NCI-H1930 (cell line): ENCODE measurements at regions not wholly inside any gene's neighbourhood (a gene's known extent, or its start where the extent isn't known, plus 50 kb on each side); places are given as distances from the start of the nearest gene placed in this dataset.
"Not testable (repeated sequence)": the region's sequence is repeated elsewhere in the genome, so short reads cannot be mapped to it uniquely, and the experiment has no call there.

Experiments
- DNase-seq, 2 experiments: peaks; one replicate each; lab custom pipeline; 2025; lab: John Stamatoyannopoulos, UW

DNA sequence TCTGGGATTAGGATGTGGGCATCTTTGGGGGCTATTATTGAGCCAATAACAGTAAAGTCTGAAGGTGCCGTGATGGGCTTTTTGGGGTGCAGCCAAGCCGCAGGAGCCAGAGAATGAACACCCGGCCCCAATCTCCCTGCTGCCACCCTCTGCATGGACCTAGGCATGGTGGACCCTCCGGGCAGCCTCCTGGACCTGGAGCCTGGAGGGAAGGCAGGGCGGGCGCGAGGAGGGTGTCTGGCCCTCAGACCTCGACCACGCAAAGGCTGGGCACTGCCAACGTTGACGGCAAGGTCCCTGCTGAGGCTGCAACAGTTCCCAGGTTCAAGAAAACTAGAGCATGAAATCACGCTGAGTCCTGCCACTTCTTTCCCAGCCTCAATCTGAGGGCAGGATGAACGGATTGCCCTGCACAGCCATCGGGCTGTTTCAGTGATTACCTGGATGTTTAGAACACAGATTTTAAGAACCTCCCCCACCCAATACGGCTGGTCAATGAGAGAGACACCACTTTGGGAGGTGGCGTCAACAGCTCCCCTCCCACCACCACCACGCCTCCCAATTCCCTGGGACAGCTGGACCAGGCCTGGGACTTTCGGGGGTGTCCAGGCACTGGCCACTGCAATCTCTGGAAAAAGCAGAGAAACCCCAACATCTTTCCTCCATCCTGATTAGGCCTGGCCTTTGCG lies 147.4 kb downstream of the NPIPB11 start:
- not testable (repeated sequence) for DNase-seq

DNA sequence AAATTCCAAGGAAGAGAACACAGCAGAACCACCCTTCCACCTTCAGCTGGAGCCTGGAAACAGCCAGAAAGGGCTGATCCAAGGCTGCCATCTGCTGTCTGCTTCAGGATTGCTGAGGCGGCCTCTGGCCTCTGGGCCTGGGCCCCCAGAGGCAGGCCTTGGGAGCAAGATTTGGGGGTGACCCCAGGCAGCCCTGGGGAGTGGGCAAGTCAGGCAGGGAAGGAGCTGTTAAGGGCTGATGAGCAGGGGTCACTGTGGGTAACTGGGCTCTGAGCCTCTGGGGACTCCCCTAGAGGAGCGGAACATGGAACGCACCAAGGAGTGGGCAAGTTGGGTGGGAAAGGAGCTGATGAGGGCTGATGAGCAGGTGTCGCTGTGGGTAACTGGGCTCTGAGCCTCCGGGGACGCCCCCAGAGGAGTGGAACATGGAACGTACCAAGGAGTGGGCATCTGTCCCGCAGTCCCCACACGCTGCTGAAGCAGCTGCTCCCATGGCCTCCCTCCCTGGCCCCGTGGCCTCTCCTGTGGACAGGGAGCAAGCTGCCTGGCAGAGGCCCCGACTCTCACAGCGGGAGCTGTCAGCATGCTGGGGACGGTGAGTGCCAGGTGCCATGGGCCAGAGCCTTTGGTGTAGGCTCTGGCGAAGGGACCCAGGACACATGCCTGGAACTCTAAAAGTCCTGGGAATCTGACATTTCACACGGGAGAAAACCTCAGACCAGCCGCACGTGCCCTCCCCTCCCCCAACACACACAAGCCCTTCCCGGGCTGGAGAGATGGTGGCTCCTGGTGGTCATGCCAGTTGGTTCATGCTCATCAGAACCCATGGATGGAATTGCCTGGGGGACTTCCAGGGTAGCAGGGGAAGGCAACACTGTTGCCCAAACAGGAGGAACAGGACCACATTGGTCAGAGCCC lies 148.8 kb downstream of the NPIPB11 start:
- DNase-seq: not testable (repeated sequence)

GRCh38 chr16:29256501-29256981 lies 150.0 kb downstream of the NPIPB11 start:
- no peak for DNase-seq

- DNase-seq: not testable (repeated sequence)
Measured at GRCh38 chr16:29255957-29256356, 150.6 kb downstream of the NPIPB11 start.

GRCh38 chr16:29255496-29255796 lies 151.1 kb downstream of the NPIPB11 start:
- DNase-seq: not testable (repeated sequence)

DNA sequence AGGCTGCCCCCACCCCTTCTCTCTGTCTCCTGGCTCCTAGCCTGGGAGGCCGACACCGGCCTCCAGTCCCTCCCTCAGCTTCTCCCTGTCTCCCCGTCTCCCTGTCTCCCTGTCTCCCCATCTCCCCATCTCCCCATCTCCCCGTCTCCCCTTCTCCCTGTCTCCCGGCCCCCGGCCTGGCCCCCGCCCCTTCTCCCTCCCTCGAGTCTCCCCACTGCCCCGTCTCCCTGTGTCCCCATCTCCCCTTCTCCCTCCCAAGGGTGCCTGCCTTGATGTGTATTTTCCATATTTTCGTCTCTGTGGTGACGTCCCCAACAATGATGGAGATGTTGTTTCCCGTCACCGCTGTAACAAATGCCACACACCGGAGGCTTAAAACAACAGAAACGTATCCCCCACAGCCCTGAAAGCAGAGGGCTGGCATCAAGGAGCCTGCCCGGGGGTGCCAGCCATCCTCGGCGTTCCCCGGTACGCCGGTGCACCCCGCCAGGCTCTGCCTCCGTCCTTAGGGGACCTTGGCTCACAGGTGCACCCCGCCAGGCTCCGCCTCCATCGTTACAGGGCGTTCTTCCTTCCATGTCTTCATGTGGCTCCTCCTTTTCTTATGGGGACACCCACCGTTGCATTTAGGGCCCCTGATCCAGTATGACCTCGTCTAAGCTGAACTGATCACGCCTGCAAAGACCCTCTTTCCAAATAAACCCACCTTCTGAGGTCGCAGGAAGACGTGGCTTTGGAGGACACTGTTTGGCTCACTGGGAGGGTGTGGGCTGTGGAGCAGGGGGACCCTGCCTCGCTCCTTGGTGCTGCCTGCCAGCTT lies 151.6 kb downstream of the NPIPB11 start:
- DNase-seq: no peak

- DNase-seq: not testable (repeated sequence)
Measured at GRCh38 chr16:29253716-29254590, 152.6 kb downstream of the NPIPB11 start.

DNA sequence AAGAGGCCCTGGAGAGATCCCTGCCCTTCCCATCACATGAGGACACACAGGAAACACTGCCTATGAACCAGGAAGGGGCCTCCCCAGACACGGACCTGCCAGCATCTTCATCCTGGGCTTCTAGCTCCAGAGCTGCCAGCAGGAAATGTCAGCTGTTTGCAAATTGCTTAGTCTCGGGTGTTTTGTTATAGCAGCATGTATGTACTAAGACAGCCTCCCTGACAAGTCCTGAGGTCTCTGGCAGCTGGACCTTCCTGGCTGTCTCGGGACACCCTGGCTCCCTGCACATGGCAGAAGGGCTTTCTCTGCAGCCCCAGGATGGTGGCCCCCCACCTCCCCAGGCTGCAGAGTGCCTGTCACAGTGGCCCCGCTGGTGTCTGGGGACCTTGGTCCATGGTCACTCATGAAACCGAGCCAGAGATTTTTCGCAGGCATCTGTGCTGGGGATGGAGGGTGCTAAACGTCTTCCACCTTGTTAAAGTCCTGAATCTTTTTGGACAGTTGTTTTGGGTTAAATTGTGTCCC lies 153.4 kb downstream of the NPIPB11 start:
- DNase-seq: not testable (repeated sequence)

GRCh38 chr16:29252311-29252710 lies 154.2 kb downstream of the NPIPB11 start:
- DNase-seq: not testable (repeated sequence)

DNA sequence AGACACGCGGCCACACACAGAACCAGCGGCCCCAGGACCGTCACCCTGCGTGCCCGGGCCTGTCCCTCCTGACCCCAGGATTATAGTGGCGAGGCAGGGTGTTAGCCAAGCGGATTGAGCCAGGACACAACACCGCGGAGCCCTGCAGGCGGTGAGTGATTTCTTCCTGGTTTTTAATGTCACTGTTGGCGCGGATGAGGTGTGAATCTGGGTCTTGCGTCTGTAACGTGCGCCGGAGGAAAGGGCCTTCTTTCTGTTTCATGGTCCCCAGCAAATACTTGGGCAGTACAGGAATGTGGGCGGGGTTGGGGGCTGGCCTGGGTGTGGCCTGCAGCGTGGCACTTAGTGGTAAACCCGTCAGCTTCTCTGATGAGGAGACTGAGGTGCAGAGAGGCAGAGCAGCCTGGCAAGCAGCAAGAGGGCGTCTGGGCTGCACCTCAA lies 154.9 kb downstream of the NPIPB11 start:
- DNase-seq: not testable (repeated sequence)

- DNase-seq: not testable (repeated sequence)
Measured at GRCh38 chr16:29250923-29251434, 155.5 kb downstream of the NPIPB11 start.

- DNase-seq: not testable (repeated sequence)
Measured at GRCh38 chr16:29250469-29250868, 156.0 kb downstream of the NPIPB11 start.

- DNase-seq: not testable (repeated sequence)
Measured at GRCh38 chr16:29248940-29249318, 157.6 kb downstream of the NPIPB11 start.

- not testable (repeated sequence) for DNase-seq
Measured at GRCh38 chr16:29248306-29248939, 158.1 kb downstream of the NPIPB11 start.

- not testable (repeated sequence) for DNase-seq
Measured at GRCh38 chr16:29246091-29246490, 160.4 kb downstream of the NPIPB11 start.

DNA sequence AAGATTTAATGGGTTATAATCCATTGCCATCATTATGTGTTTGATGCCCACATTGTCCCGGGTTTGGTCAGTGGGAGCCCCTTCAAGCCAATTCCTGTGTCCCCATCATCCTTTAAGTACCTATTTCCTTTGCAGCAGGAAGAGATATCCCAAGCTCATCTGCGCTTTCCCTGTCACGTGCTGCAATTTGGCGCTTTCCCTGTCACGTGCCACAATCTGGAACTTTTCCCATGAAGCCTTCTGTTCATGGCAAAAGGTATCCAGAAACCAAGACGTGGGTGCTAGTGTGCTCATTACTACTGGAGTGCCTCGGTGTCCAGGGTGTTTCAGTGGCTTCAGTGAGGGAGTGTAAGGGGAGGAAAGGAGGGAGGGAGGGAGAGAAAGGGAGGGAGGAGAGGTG lies 168.5 kb downstream of the NPIPB11 start:
- no peak for DNase-seq

- not testable (repeated sequence) for DNase-seq
Measured at GRCh38 chr16:29237495-29237894, 169.0 kb downstream of the NPIPB11 start.

DNA sequence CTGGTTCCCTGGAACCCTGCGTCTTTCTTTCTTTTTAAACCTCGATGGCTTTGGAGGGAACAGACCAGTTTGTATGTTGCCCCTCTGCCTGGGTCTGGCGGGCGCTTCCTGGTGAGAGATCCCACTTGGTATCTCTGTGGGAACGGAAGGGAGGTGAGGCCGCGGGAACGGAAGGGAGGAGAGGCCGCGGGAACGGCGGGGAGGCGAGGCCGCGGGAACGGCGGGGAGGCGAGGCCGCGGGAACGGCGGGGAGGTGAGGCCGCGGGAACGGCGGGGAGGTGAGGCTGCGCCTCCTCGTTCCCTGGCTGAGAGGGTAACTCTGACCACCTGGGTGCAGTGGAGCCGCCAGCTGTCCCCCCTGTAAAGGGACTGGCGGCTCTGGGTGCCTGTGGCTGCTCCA lies 169.5 kb downstream of the NPIPB11 start:
- not testable (repeated sequence) for DNase-seq

GRCh38 chr16:29235836-29236370 lies 170.6 kb downstream of the NPIPB11 start:
- not testable (repeated sequence) for DNase-seq
